ENCODE measurements at regions not wholly inside any gene's neighbourhood (a gene's known extent, or its start where the extent isn't known, plus 50 kb on each side); places are given as distances from the start of the nearest gene placed in this dataset.

DNA sequence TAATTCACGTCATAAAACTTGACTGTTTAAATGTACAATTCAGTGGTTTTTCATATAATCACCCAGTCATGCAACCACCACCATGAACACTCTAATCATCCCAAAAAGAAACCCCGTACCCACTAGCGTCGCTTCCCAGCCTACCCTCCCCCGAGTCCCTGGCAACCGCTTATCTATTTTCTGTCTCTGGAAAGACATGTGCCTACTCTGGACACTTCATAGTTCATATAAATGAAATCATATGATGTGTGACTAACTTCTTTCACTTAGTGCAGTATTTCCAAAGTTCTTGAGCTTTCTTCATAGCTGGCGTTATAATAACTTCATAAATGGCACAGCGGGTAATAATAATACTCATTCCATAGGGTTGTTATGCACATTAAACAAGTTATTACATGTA lies 215.2 kb downstream of the MYLK4 start:
- DNase-seq (ENCODE audit: low read depth) = no peak

- DNase-seq (ENCODE audit: low read depth) = no peak
These were observed 216.2 kb downstream of the MYLK4 start for GRCh38 chr6:2534406-2535042.

DNA sequence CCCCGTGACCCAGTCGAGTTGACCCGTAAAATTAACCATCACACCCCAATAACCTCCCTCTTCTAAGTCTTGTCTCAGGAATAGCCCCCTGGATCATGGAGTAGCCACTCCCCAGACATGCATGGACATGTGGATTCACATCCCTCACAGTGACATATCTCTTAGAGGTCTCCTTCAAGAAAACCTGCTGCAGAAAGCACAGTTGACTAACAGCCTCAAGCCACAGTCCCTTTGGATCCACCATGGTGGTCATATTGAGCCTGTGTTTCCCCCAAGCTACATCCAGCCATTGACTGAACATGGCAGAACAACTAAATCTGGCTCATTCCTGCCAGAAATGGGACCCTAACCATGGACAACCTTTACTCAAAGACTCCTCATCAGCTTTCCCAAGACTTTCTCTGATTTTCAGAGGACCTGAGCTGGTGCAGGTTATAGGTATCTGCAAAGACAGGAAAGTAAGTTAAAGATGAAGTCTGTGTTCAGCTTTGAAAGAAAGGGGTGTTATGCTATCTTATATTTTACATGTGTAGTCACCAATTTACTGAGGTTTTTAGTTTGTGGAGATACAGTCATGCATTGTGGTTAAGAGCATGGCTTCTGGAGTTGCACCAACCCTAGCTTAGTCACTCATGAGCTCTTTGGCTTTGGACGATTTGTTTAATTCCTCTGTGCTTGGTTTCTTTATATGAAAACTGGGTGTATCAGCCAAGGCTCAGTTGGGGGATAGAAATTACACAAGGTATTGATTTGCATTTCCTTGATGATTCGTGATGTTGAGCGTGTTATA lies 219.1 kb downstream of the MYLK4 start:
- DNase-seq (ENCODE audit: low read depth) = peak; percentile 56

DNA sequence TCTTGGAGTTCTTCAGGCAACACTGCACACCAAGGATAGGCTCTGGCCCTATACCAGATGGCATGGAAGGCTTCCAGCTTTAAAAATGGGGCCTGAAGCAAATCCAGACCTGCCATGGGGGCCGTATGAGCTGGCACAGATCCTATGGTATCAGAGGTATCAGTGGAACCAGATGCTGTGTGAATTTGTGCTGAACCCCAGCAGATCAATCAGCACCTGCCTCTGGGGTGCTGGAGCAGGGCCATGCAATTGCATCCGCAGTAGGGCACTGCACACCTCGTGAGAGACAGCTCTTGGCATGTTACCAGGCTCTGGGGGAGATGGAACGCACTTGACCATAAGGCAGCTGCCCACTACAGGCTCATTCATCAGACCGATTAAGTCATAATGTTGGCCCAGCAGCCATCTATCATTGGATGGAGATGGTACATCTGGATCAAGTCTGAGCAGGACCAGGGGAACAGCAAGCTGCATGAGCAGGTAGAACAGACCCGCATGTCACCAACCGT lies 221.5 kb downstream of the MYLK4 start:
- DNase-seq (ENCODE audit: low read depth) = no peak

- no peak for DNase-seq (ENCODE audit: low read depth)
These were observed 222.6 kb downstream of the MYLK4 start for GRCh38 chr6:2528156-2528555.

DNA sequence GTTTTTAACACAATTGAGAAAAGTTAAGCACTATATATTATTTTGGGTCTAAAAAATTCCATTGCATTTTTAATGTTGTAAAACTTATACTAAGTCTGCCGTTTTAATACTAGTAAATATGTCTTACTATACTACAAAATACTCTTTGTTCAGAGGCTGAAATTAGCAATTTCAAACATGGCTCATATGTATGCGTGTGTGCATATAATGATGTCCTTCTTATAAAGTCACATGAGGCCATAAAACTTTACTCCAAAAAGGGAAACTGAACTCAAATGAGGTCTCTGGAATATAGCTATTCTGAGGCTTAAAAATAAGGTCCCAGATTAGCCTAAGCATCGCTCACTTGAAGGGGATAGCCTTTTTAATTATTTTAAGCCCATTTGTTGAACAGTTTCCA lies 224.0 kb downstream of the MYLK4 start:
- DNase-seq (ENCODE audit: low read depth) = no peak

DNA sequence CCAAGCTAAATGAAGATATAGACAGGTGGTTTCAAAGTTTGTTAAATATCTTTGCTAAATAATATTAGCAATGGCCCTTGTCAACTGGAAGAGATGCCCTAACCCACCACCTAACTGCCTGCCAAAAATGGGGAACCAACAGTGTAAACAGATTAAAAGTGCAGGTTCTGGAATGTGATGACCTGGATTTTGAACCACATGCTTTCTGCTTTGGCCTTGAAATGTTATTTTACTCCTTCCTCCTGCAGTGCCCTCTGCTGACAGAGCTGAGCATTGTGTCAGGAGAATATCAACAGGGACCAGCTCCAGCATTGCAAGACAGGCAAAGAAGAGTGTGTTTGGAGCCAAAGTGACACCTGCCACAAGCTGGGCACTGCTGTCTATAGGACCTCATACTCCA lies 226.6 kb downstream of the MYLK4 start:
- no peak for DNase-seq (ENCODE audit: low read depth)

DNA sequence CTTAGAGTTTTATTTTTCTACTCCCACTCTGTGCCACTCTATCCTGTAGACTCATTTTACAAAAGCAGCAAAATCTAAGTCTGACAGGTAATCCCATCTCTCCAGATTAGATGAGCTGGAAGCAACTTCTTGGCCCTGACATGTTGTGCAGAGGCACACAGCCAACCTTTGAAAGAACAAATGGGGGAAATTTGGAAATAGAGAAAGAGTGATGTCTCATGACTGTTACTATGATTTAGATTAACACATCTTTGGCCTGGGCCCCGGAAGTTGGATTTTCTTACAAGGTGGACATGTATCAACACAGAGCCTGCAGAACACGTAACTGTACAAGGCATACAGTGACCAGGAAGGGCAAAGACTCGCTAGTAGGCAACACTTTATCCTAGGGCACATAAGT lies 227.7 kb downstream of the MYLK4 start:
- no peak for DNase-seq (ENCODE audit: low read depth)

- no peak for DNase-seq (ENCODE audit: low read depth)
These were observed 228.2 kb downstream of the MYLK4 start for GRCh38 chr6:2522521-2522920.

DNA sequence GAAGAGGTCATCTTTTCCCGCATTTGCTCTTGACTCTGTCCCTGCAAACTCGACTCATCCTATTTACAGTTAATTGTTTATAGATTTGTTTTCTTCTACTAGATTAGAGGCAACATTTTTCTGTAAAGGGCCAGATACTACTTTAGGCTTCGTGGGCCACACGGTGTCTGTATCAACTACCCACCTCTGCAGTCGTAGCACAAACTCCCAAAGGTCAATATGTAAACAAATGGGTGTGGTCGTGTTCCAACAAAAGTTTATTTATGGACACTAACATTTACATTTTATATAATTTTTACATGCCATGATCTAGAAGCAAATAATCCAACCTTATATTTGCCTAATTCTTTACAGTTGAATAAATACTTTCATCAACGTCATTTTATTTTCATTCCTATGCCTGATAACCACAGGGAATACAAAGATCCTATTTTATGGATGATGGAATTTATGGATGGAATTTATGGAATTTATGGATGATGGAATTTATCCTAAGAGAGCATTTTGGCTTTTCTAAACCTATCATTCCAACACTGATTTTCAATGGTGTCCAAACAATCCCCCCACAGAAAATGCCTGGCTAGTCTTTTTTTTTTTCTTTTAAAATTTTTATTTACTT lies 232.8 kb downstream of the MYLK4 start:
- DNase-seq (ENCODE audit: low read depth) = no peak

GRCh38 chr6:2517401-2517800 lies 233.3 kb downstream of the MYLK4 start:
- no peak for DNase-seq (ENCODE audit: low read depth)

DNA sequence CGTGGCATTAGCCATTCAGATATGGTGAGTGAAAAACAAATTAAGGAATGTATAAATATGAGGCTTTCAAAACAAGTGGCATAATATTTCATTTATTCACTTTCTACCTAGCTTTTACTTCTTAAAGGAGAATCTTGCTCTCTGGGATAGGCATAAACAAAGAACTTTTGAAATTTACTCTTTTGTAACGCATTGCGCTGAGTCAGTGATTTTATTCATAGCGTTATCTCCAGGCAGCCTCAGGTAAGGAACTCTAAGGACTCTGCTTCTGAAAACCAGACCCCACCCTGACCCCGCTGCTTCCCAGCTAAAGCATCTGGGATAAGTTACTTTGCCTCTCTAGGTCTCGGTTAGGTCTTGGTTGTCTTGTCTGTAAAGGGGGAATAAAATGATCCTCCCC lies 234.7 kb downstream of the MYLK4 start:
- DNase-seq (ENCODE audit: low read depth) = no peak

- no peak for DNase-seq (ENCODE audit: low read depth)
These were observed 235.7 kb downstream of the MYLK4 start for GRCh38 chr6:2514965-2515543.

DNA sequence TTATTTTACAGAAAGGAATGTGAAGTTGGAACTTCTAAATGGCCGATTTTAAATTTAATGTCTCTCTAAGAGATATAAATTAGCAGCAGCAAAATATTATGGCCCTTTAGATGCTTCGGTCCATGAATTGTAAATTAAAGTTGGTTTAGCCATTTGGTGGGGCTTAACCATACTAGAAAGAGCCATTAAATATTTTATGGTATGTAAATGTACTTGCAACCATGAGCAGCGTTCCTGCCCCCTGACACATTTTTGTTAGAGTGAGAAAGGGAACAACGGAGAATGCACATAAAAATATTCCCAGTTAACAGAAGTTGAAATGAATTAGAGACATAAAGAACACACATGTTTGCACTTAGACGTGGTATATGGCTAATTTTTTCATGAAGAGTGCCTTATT lies 237.9 kb downstream of the MYLK4 start:
- no peak for DNase-seq (ENCODE audit: low read depth)

DNA sequence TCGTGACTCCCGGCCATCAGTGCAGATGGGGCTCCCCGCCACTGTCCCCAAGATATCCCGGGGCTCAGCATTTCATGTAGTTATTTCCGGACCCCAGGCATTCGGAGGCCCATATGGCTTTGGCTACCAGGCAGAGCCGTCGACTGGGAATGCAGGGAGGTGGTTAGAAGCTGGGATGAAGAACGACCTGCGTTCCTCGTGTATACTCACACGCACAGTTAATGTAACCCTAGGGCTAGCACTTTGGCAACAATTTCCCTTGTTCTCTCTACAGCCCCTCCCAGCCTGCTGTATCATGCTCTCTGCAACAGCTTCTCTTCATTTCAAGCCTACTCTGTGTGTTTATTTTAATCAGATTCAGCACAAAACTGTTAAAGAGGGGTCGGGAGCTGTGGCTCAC lies 240.4 kb downstream of the MYLK4 start:
- no peak for DNase-seq (ENCODE audit: low read depth)

- DNase-seq (ENCODE audit: low read depth) = no peak
These were observed 241.0 kb downstream of the MYLK4 start for GRCh38 chr6:2509711-2510110.

GRCh38 chr6:2508071-2508470 lies 242.7 kb downstream of the MYLK4 start:
- no peak for DNase-seq (ENCODE audit: low read depth)

GRCh38 chr6:2507521-2508037 lies 243.1 kb downstream of the MYLK4 start:
- no peak for DNase-seq (ENCODE audit: low read depth)

DNA sequence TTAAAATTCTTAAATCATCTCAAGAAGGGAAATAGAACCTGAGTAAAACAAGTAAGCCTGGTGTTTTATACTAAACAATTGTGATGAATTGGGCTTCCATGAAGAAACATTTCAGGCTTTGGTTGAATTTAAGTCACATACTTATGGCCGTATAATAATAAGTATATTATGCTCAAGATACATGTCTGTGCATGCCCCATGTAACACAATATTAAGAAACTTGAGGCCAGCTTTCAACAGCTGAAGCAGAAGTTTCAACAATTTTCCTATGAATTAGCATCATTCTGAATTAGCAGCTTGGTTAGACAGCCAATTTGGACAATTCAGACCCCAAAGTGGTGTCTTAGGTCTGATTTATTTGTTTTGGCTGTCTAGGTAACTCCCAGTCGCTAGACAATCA lies 243.7 kb downstream of the MYLK4 start:
- no peak for DNase-seq (ENCODE audit: low read depth)

- DNase-seq (ENCODE audit: low read depth) = no peak
These were observed 245.1 kb downstream of the MYLK4 start for GRCh38 chr6:2505624-2506023.

DNA sequence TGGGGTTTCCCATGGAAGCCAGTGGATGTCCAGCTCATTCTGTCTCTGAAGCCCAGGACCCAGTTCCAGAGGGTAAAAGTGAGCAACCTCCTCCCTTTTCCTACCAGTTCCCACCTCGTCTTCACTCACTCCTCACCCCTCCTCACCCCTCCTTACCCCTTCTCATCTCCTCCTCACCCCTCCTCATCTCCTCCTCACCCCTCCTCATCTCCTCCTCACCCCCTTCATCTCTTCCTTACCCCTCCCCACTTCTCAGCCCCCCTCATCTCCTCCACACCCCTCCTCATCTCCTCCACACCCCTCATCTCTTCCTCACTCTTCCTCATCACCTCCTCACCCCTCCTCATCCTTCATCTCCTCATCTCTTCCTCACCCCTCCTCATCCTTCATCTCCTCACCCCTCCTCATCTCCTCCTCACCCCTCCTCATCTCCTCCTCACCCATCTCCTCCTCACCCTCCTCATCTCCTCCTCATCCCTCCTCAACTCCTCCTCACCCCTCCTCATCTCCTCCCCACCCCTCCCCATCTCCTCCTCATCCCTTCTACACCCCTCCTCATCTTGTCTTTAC lies 246.1 kb downstream of the MYLK4 start:
- no peak for DNase-seq (ENCODE audit: low read depth)

DNA sequence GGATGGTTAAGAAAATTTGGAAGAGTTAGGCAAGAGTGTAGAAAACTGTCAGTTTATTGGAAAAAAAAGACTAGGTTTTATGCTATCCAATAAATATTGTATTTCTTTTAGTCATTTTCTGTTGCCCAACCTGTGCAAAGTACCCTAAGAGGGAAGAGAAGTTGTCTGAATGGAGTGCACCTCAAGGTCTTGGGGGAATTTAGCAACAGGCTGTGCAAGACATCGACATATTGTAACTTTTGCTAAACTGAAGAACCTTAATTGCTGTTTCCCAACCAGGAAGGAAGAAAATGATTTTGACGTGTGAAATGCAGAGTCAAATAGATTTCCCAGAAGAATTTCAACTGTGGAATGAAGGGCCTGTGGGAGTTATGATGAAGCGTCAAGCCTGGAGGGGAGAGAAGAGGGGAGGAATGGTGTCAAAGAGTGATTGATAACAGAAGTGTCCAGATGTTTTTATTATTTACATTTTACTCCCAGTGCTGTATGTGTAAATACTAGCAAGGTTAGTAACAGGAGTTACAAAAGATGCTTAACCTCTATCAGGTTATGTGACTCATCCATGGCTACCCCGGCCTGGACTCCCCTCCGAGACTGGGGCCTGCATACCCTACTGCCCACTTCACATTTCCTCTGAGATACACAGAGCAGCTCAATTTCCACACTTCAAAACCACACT lies 246.8 kb downstream of the MYLK4 start:
- no peak for DNase-seq (ENCODE audit: low read depth)
